GM23248 (cell line): ENCODE measurements at regions not wholly inside any gene's neighbourhood (a gene's known extent, or its start where the extent isn't known, plus 50 kb on each side); places are given as distances from the start of the nearest gene placed in this dataset.
"Not testable (repeated sequence)": the region's sequence is repeated elsewhere in the genome, so short reads cannot be mapped to it uniquely, and the experiment has no call there.

ENCODE experiments used
- DNase-seq: peaks from one replicate; pipeline ENCODE4 v3.0.0-alpha.2; 2015
- H2AFZ ChIP-seq: fragments of 200-600 bp; sonication (generic); 2 replicates; pipeline ENCODE4 v1.6.1; 2016; ENCODE audit warnings: antibody characterized with exemption
- H3F3A ChIP-seq: fragments of 200-600 bp; sonication (generic); 2 replicates; pipeline ENCODE4 v1.6.1; 2016; ENCODE audit warnings: mild to moderate bottlenecking, antibody characterized with exemption, mixed run types; ENCODE audit not compliant: insufficient read depth
- H3K27ac ChIP-seq: fragments of 200-600 bp; sonication (generic); 2 replicates; pipeline ENCODE4 v1.5.1; 2016; ENCODE audit warnings: mild to moderate bottlenecking
- H3K27me3 ChIP-seq: fragments of 200-600 bp; sonication (generic); replicated peaks from 2 replicates; pipeline ENCODE4 v1.6.1; 2016; ENCODE audit warnings: mild to moderate bottlenecking; ENCODE audit not compliant: insufficient read depth
- H3K36me3 ChIP-seq: fragments of 200-600 bp; sonication (generic); 2 replicates; pipeline ENCODE4 v1.6.1; 2016; ENCODE audit warnings: low read depth, mild to moderate bottlenecking
- H3K4me1 ChIP-seq: fragments of 200-600 bp; sonication (generic); 2 replicates; pipeline ENCODE4 v1.6.1; 2016; ENCODE audit warnings: mild to moderate bottlenecking; ENCODE audit not compliant: insufficient read depth
- H3K4me2 ChIP-seq: fragments of 200-600 bp; sonication (generic); one replicate; pipeline ENCODE4 v1.6.1; 2016; ENCODE audit warnings: mild to moderate bottlenecking; ENCODE audit not compliant: unreplicated experiment
- H3K4me3 ChIP-seq: fragments of 200-600 bp; sonication (generic); 2 replicates; pipeline ENCODE4 v1.5.1; 2016; ENCODE audit warnings: mild to moderate bottlenecking
- H3K79me2 ChIP-seq: fragments of 200-600 bp; sonication (generic); 2 replicates; pipeline ENCODE4 v1.6.1; 2016; ENCODE audit warnings: mild to moderate bottlenecking; ENCODE audit not compliant: insufficient read depth
- H3K9ac ChIP-seq: fragments of 200-600 bp; sonication (generic); 2 replicates; pipeline ENCODE4 v1.6.1; 2016; ENCODE audit warnings: mild to moderate bottlenecking
- H3K9me2 ChIP-seq: fragments of 200-600 bp; sonication (generic); 2 replicates; pipeline ENCODE4 v1.6.1; 2016; ENCODE audit warnings: mixed run types, mild to moderate bottlenecking, moderate library complexity; ENCODE audit not compliant: insufficient read depth
- H3K9me3 ChIP-seq: fragments of 200-600 bp; sonication (generic); one replicate; pipeline ENCODE4 v1.6.1; 2017; ENCODE audit warnings: low read depth
- H4K20me1 ChIP-seq: fragments of 200-600 bp; sonication (generic); 2 replicates; pipeline ENCODE4 v1.6.0; 2016; ENCODE audit not compliant: insufficient read depth
- EZH2 ChIP-seq: fragments of 200-600 bp; sonication (generic); IDR thresholded peaks from 2 replicates; pipeline ENCODE4 v1.6.1; 2018; ENCODE audit warnings: antibody characterized with exemption, mild to moderate bottlenecking; ENCODE audit not compliant: insufficient read depth, poor library complexity, severe bottlenecking
- EZH2phosphoT487 ChIP-seq: fragments of 200-600 bp; sonication (generic); IDR thresholded peaks from 2 replicates; pipeline ENCODE4 v1.6.1; 2018; ENCODE audit warnings: antibody characterized with exemption, moderate library complexity, mild to moderate bottlenecking, low read depth; ENCODE audit not compliant: insufficient read depth
- WGBS, 2 experiments: methylation state at CpG; one replicate each; pipeline ENCODE4 v1.1.6; 2015 to 2017; ENCODE audit warnings: low lambda C conversion rate in 2 of 2, low coverage in 1 of 2; ENCODE audit errors: missing lambda C conversion rate in 2 of 2; 5-methylcytosine and 5-hydroxymethylcytosine counted together
- in situ Hi-C: fragments of 300-500 bp; cut with MboI; formaldehyde crosslinking; loops from 2 replicates; pipeline ENCODE4 v1.15.0; 2020

GRCh38 chr7:49500741-49501140 lies 272.7 kb upstream of the VWC2 start:
- no peaks in the 10 kb centered on the region for H3K9me2 ChIP-seq
- H2AFZ ChIP-seq: no peak overlapping the region
- no peaks in the 10 kb centered on the region for H3K9me3 ChIP-seq
- H3K4me3 ChIP-seq: no peak overlapping the region
- H3K9ac ChIP-seq: no peak overlapping the region
- 31 to 35% methylated on average over 2 of the region's 2 CpGs for whole genome bisulfite sequencing, 2 experiments
- no peaks in the 10 kb centered on the region for H4K20me1 ChIP-seq
- no peak overlapping the region for H3K4me2 ChIP-seq
- no peaks in the 10 kb centered on the region for H3F3A ChIP-seq
- no peak for DNase-seq
- no peaks in the 10 kb centered on the region for H3K27me3 ChIP-seq
- in situ Hi-C loops: no loop called here
- no peaks in the 10 kb centered on the region for H3K79me2 ChIP-seq
- TF ChIP-seq EZH2 (no peak), EZH2phosphoT487 (no peak)
- no peak overlapping the region for H3K27ac ChIP-seq
- H3K4me1 ChIP-seq: no peaks in the 10 kb centered on the region
- H3K36me3 ChIP-seq: no peaks in the 10 kb centered on the region

GRCh38 chr7:49507206-49507605 lies 266.2 kb upstream of the VWC2 start:
- H3K4me3 ChIP-seq, H4K20me1 ChIP-seq, H3K4me2 ChIP-seq, H3K79me2 ChIP-seq, H3K27me3 ChIP-seq, in situ Hi-C loops, H3K9me2 ChIP-seq, H3K4me1 ChIP-seq, H2AFZ ChIP-seq, H3K36me3 ChIP-seq, H3K9ac ChIP-seq, H3K9me3 ChIP-seq, H3K27ac ChIP-seq, H3F3A ChIP-seq, DNase-seq: not testable (repeated sequence)
- WGBS, 2 experiments: 0 to 2% methylated on average over 2 of the region's 2 CpGs

- H3K9me3 ChIP-seq: no peaks in the 10 kb centered on the region
- no peak for TF ChIP-seq EZH2
- no peak for TF ChIP-seq EZH2phosphoT487
- H3K4me3 ChIP-seq: no peak overlapping the region
- H4K20me1 ChIP-seq: no peaks in the 10 kb centered on the region
- no peak overlapping the region for H3K27ac ChIP-seq
- 8 to 9% methylated on average over 4 of the region's 4 CpGs for WGBS, 2 experiments
- H3K9me2 ChIP-seq: no peaks in the 10 kb centered on the region
- no peak for DNase-seq
- H3K36me3 ChIP-seq: no peaks in the 10 kb centered on the region
- no peaks in the 10 kb centered on the region for H3K27me3 ChIP-seq
- no peaks in the 10 kb centered on the region for H3F3A ChIP-seq
- in situ Hi-C loops: no loop called here
- no peak overlapping the region for H3K4me2 ChIP-seq
- H3K79me2 ChIP-seq: no peaks in the 10 kb centered on the region
- H2AFZ ChIP-seq: no peak overlapping the region
- H3K4me1 ChIP-seq: no peaks in the 10 kb centered on the region
- H3K9ac ChIP-seq: no peak overlapping the region
Measured at GRCh38 chr7:49513911-49514310, 259.5 kb upstream of the VWC2 start.

- in situ Hi-C loops: no loop called here
- no peak for DNase-seq
- Histone ChIP-seq H3K9me2 (no peaks in the 10 kb centered on the region), H3K27ac (no peak overlapping the region), H3K9ac (no peak overlapping the region), H3K27me3 (no peaks in the 10 kb centered on the region), H3K36me3 (no peaks in the 10 kb centered on the region), H3F3A (no peaks in the 10 kb centered on the region), H3K4me3 (no peak overlapping the region), H3K79me2 (no peaks in the 10 kb centered on the region), H3K4me1 (no peaks in the 10 kb centered on the region), H2AFZ (no peak overlapping the region), H4K20me1 (no peaks in the 10 kb centered on the region), H3K4me2 (no peak overlapping the region), H3K9me3 (no peaks in the 10 kb centered on the region)
- WGBS, 2 experiments: 0 to 4% methylated on average over 1 of the region's 1 CpG
- TF ChIP-seq EZH2 (no peak), EZH2phosphoT487 (no peak)
Measured at GRCh38 chr7:49520951-49521350, 252.5 kb upstream of the VWC2 start.

- Histone ChIP-seq H3K4me3 (no peak overlapping the region), H3K27ac (no peak overlapping the region), H3K36me3 (no peaks in the 10 kb centered on the region), H3K79me2 (no peaks in the 10 kb centered on the region), H3K9me2 (no peaks in the 10 kb centered on the region), H3K9me3 (no peaks in the 10 kb centered on the region), H3K27me3 (no peaks in the 10 kb centered on the region), H2AFZ (no peak overlapping the region), H3K4me1 (no peaks in the 10 kb centered on the region), H3F3A (no peaks in the 10 kb centered on the region), H4K20me1 (no peaks in the 10 kb centered on the region), H3K4me2 (no peak overlapping the region), H3K9ac (no peak overlapping the region)
- 0 to 3% methylated on average over 2 of the region's 2 CpGs for WGBS, 2 experiments
- TF ChIP-seq EZH2 (no peak), EZH2phosphoT487 (no peak)
- no peak for DNase-seq
- in situ Hi-C loops: no loop called here
Measured at GRCh38 chr7:49522111-49522510, 251.3 kb upstream of the VWC2 start.
